ENCODE measurements at regions not wholly inside any gene's neighbourhood (a gene's known extent, or its start where the extent isn't known, plus 50 kb on each side); places are given as distances from the start of the nearest gene placed in this dataset.
"Not testable (repeated sequence)": the region's sequence is repeated elsewhere in the genome, so short reads cannot be mapped to it uniquely, and the experiment has no call there.

DNA sequence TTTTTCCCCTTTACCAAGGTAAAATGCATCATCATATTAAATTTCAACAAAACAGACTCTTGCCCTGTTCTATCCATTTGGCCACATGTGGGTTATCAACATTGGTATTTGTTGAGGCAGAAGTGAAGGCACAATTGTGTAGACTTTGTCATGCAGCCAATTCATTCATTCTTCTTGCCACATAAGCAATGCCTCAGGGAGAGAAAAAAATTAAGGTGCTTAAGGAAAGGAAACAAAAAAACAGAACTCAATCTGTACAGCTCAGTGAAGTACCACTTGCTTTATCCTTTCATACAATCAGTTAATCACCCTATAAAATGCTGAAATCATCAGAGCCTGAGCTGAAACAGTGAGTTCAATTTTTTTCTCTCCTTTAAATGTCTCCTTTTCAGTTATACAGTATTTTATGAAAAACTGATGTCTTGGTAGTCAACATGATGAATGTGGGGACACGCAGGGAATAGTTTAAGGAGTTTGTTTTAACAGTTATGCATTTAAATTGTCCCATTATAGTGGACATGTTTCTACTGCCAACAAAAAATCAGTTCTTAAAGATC is 588.9 kb downstream of the MFSD1 start:
- no peak for DNase-seq (ENCODE audit: low spot score)
- POLR2A ChIA-PET: no interaction called here
- CTCF ChIA-PET (ENCODE audit: unreplicated experiment): no interaction called here
- Histone ChIP-seq H3K9me2 (ENCODE audit: insufficient read depth, low read length) (no peaks in the 10 kb centered on the region), H3K27ac (ENCODE audit: low read depth, low read length, poor library complexity, severe bottlenecking) (no peak overlapping the region), H3K4me2 (ENCODE audit: low read length) (no peak overlapping the region), H3K36me3 (ENCODE audit: insufficient read depth, low read length) (no peaks in the 10 kb centered on the region), H2AFZ (ENCODE audit: low read length) (no peak overlapping the region), H3K4me1 (ENCODE audit: insufficient read depth, low read length, poor library complexity, severe bottlenecking) (no peaks in the 10 kb centered on the region), H4K20me1 (ENCODE audit: insufficient read depth, low read length) (no peaks in the 10 kb centered on the region), H3K4me3 (ENCODE audit: low read depth, low read length, poor library complexity, severe bottlenecking) (no peak overlapping the region), H3K79me2 (ENCODE audit: insufficient read depth, low read depth, low read length) (no peaks in the 10 kb centered on the region), H3K9me3 (ENCODE audit: low read length) (no peaks in the 10 kb centered on the region)
- no TSS peak for BruUV-seq (replicated peaks)
- intact Hi-C loops (cut with micrococcal nuclease; ENCODE audit: unreplicated experiment): no loop called here
- no peak for TF ChIP-seq CTCF (conservative IDR thresholded peaks at IDR 0.05; ENCODE audit: low read length)

DNA sequence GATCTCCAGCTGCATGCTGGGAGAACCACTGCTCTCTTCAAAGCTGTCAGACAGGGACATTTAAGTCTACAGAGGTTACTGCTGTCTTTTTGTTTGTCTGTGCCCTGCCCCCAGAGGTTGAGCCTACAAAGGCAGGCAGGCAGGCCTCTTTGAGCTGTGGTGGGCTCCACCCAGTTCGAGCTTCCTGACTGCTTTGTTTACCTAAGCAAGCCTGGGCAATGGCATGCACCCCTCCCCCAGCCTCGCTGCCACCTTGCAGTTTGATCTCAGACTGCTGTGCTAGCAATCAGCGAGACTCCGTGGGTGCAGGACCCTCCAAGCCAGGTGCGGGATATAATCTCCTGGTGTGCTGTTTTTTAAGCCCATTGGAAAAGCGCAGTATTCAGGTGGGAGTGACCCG is 591.0 kb upstream of the IL12A start:
- BruUV-seq (replicated peaks); H4K20me1 ChIP-seq (ENCODE audit: insufficient read depth, low read length); H3K9me2 ChIP-seq (ENCODE audit: insufficient read depth, low read length); H2AFZ ChIP-seq (ENCODE audit: low read length); DNase-seq (ENCODE audit: low spot score); H3K4me1 ChIP-seq (ENCODE audit: insufficient read depth, low read length, poor library complexity, severe bottlenecking); POLR2A ChIA-PET; H3K4me2 ChIP-seq (ENCODE audit: low read length); H3K9me3 ChIP-seq (ENCODE audit: low read length); H3K79me2 ChIP-seq (ENCODE audit: insufficient read depth, low read depth, low read length); H3K4me3 ChIP-seq (ENCODE audit: low read depth, low read length, poor library complexity, severe bottlenecking); H3K27ac ChIP-seq (ENCODE audit: low read depth, low read length, poor library complexity, severe bottlenecking); H3K36me3 ChIP-seq (ENCODE audit: insufficient read depth, low read length); intact Hi-C loops (cut with micrococcal nuclease; ENCODE audit: unreplicated experiment); CTCF ChIA-PET (ENCODE audit: unreplicated experiment): not testable (repeated sequence)

DNA sequence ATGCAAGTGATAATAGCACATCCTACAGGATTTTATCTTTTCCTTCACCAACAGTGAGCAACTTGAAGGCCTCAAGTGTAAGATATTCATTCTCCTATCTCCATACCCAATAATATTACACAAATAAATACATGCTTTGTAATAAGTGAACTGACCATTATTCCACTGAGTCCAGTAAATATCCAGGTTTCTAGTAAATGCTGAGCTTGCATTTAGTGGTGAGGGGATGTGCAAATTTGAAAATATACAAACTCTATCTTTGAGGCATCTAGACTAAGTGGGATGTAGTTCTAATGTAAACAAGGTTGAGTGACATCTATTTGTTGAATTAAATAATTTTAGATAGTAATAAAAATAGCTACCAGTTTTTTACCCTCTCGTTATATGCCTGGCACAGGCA is 587.6 kb upstream of the IL12A start:
- BruUV-seq (replicated peaks): no TSS peak

DNA sequence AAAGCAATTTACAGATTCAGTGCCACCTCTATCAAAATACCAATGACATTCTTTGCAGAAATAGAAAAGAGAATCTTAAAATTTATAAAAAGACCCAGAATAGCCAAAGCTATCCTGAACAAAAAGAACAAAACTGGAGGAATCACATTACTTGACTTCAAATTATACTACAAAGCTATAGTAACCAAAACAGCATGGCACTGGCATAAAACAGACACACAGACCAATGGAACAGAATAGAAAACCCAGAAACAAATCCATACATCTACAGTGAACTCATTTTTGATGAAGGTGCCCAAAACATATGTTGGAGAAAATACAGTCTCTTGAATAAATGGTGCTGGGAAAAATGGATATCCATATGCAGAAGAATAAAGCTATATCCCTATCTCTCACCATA is 578.9 kb upstream of the IL12A start:
- CTCF ChIA-PET (ENCODE audit: unreplicated experiment): not testable (repeated sequence)

More for the DNA sequence above, 587.6 kb upstream of the IL12A start:
- Histone ChIP-seq H2AFZ (ENCODE audit: low read length) (no peak overlapping the region), H4K20me1 (ENCODE audit: insufficient read depth, low read length) (no peaks in the 10 kb centered on the region), H3K9me2 (ENCODE audit: insufficient read depth, low read length) (no peaks in the 10 kb centered on the region), H3K4me1 (ENCODE audit: insufficient read depth, low read length, poor library complexity, severe bottlenecking) (no peaks in the 10 kb centered on the region), H3K36me3 (ENCODE audit: insufficient read depth, low read length) (no peaks in the 10 kb centered on the region), H3K4me2 (ENCODE audit: low read length) (no peak overlapping the region), H3K9me3 (ENCODE audit: low read length) (no peaks in the 10 kb centered on the region), H3K27ac (ENCODE audit: low read depth, low read length, poor library complexity, severe bottlenecking) (no peak overlapping the region), H3K4me3 (ENCODE audit: low read depth, low read length, poor library complexity, severe bottlenecking) (no peak overlapping the region), H3K79me2 (ENCODE audit: insufficient read depth, low read depth, low read length) (no peaks in the 10 kb centered on the region)
- intact Hi-C loops (cut with micrococcal nuclease; ENCODE audit: unreplicated experiment): no loop called here
- CTCF ChIA-PET (ENCODE audit: unreplicated experiment): no interaction called here
- POLR2A ChIA-PET: no interaction called here
- DNase-seq (ENCODE audit: low spot score): no peak
- no peak for TF ChIP-seq CTCF (conservative IDR thresholded peaks at IDR 0.05; ENCODE audit: low read length)
- TF ChIP-seq EZH2phosphoT487 (IDR thresholded peaks at IDR 0.05; ENCODE audit: borderline replicate concordance, low read depth, low read length): no peak

More for the DNA sequence above, 578.9 kb upstream of the IL12A start:
- DNase-seq (ENCODE audit: low spot score); H3K27ac ChIP-seq (ENCODE audit: low read depth, low read length, poor library complexity, severe bottlenecking); H3K79me2 ChIP-seq (ENCODE audit: insufficient read depth, low read depth, low read length); H2AFZ ChIP-seq (ENCODE audit: low read length); H3K9me3 ChIP-seq (ENCODE audit: low read length); H3K4me1 ChIP-seq (ENCODE audit: insufficient read depth, low read length, poor library complexity, severe bottlenecking); H3K36me3 ChIP-seq (ENCODE audit: insufficient read depth, low read length); H3K9me2 ChIP-seq (ENCODE audit: insufficient read depth, low read length); H4K20me1 ChIP-seq (ENCODE audit: insufficient read depth, low read length); intact Hi-C loops (cut with micrococcal nuclease; ENCODE audit: unreplicated experiment); BruUV-seq (replicated peaks); H3K4me2 ChIP-seq (ENCODE audit: low read length); H3K4me3 ChIP-seq (ENCODE audit: low read depth, low read length, poor library complexity, severe bottlenecking): not testable (repeated sequence)
- POLR2A ChIA-PET: interaction anchor here (0.6 to 1.0 kb wide), 2 partner anchors 9 to 1053 kb away, joined by 3 read pairs; no protein-coding TSS in a partner anchor

Measured in OCI-LY7 (cell line).